GM04503 (cell line): ENCODE measurements at regions not wholly inside any gene's neighbourhood (a gene's known extent, or its start where the extent isn't known, plus 50 kb on each side); places are given as distances from the start of the nearest gene placed in this dataset.

Experiments used
- DNase-seq: peaks from one replicate; pipeline ENCODE4 v3.0.0-alpha.2; 2012; ENCODE audit warnings: low read depth

DNA sequence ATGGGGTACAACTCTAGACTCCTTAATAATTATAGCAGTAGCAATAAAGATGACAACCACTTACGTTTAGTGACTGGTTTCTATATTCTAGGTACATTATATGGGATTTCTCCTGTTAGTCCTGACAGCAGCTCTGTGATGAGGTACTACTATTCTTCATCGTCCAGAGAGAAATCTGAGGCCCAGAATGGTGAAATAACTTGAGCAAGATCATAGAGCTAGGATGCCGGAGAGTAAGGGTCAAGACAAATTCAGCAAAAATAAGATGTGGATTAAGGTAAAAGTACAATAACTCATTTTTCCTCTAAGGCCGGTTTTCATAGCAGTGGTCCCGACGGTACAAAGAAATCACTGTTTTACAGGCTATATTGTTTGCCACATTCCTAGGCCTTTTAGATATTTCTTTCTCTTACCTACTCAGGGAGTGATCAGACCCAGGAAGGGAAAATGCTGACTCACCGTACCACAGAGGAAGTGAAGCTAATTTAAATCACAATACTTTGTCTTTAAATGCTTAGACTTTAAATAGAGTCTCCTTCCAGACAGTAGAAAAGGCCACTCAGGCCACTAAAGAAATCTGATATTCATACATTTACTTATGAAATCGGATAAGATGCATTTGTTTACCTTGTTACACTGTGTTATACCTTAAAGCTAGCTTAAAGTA, 2023.0 kb upstream of the AGA start:
- no peak for DNase-seq

DNA sequence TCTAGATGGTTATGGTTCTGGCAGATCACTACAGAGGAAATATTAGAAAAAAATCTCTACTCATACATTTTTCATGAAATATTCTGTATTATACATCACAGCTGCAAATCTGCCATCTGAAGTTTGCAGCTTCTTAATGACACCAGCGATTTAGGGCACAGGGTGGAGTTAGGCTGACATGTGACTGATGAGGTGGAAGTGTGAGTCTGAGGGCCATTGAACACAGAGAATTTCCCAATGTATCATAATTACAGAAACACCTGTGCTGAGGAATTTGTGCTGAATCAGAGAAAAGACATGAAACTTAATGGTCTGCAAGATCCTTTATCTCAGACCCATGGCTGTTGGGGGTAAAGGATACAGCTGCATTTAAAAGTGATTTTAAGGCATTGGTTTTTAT, 2025.6 kb upstream of the AGA start:
- no peak for DNase-seq

GRCh38 chr4:179472164-179472563, 2029.9 kb upstream of the AGA start:
- no peak for DNase-seq

GRCh38 chr4:179478608-179479007, 2036.4 kb upstream of the AGA start:
- no peak for DNase-seq

- DNase-seq: no peak
Observed at GRCh38 chr4:179485781-179486180, 2043.5 kb upstream of the AGA start.

DNA sequence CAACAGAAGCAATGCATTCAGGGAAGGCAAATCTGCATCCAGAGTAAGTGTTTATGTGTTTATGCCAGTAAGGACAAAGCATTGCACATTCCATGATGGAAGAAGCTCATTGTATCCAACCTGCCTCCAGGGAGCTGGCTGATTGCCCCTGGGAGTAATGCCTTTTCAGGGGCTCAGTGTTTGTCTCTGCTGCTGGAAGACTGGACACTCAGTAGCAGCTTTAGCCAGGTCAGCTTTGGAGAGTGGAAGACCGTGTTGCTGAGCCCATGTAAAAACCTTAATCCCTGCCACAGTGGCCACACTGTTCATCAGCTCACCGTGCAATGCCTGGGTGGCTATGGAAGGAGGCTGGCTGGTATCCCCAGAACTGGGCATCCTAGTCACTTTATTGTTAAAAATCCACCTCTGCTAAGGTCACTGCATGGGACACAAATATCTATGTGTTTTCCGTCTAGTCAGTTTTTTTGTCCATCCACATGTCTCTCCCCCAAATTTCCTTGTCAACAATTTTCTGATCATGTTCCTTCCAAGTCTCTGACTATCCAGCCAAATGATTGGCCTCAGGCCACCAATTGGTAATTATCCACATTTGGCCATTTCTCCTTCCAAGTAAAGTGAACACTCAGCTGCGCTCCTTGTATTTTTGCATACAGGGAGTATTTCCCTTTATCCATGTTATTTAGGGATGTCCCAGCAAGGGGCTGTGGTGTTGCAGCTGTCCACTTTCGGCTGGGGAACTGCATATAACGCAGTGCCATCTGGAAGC, 2044.5 kb upstream of the AGA start:
- DNase-seq: no peak

- no peak for DNase-seq
Observed at GRCh38 chr4:179492260-179493080, 2050.2 kb upstream of the AGA start.

GRCh38 chr4:179503976-179504375, 2061.7 kb upstream of the AGA start:
- DNase-seq: no peak

GRCh38 chr4:179509489-179509888, 2067.3 kb upstream of the AGA start:
- no peak for DNase-seq

- no peak for DNase-seq
Observed at GRCh38 chr4:179521952-179522351, 2079.7 kb upstream of the AGA start.

DNA sequence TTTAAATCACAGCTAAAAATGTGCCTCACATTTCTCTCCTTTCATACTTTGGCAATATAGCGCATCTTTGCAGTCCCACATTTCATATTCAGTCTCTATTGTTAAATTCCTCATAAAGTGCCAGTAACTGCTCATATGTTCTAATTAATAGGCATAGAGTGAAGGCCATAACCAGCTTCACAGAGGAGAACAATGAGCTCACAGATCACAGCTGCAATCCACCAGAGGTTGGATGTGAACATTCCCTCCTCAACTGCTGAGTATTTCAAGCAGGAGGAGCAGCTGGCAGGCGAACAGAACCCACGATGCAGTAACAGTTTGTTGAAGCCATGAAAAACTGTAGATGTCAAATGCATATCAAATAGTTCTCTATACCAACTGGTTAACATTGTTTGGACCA, 2088.7 kb upstream of the AGA start:
- no peak for DNase-seq

DNA sequence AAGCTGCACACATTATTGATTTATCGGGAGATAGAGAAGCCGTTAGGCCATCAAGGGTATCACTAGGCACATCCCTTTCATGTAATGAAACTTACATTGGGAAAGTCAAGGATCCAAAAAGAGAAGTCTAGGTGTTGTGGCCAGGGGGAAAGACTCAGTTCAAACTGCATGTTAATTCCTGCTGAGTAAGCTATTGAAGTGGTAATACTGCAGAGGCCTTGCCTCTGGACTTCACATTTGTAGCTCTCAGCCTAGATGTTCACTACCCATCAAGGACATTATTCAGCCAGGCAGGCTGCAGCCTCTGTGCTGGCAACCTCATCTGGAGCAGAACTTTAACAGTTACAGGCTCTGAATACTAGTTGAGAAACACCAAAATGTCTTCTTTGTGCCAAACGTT, 2094.5 kb upstream of the AGA start:
- no peak for DNase-seq

DNA sequence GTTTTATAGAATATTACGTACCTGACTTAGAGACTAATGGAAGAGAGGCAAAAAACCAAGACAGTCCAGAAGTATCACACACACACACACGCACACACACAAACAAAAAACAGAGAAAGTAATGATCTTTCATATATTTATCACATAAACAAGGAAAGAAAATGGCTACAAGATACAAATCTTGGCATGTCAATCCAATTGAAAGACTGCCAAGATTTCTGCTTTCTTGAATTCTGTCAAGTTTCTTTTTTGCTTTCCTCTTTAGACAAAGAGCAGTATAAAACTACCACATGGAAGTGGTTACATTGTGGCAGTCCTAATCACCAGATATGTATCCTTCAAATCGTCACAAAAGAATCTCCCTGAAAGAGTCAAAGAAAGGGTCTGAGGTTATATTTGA, 2097.4 kb upstream of the AGA start:
- no peak for DNase-seq

GRCh38 chr4:179543771-179544170, 2101.5 kb upstream of the AGA start:
- no peak for DNase-seq

- DNase-seq: no peak
Observed at GRCh38 chr4:179544496-179544895, 2102.3 kb upstream of the AGA start.

DNA sequence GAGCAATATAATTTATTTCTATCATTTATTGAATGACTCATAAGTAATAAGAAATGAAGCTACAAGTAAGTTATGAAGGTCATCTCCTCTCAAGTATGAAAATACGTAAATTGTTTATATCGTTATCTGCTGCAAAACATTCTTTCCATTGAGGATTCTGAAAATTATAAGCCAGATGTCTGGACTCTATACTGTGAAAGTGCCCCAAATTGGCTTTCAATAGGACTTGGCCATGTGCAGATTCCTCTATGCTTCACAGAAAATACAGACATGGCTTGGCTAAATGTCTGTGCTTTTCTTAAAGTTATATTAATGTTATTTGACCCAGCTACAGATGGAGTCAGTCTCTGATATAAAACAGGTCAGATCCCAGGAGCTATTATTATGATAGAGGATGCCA, 2109.9 kb upstream of the AGA start:
- DNase-seq: no peak

- no peak for DNase-seq
Observed at GRCh38 chr4:179563741-179564140, 2121.5 kb upstream of the AGA start.

DNA sequence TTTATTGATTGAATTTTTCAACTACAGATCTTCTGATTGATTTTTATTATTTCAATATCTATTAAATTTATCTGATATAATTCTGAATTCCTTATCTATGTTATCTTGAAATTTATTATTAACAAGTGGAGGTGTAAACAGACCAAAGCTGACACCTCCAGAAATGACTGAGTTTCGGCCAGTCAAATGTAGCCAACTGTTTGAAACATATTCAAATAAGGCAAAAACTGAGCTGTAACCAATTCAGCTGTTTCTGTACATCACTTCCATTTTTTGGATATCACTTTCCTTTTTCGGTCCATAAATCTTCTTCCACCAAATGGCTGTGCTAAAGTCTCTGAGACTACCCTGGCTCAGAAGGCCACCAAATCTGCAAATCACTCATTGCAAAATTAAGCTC, 2127.3 kb upstream of the AGA start:
- DNase-seq: no peak

- no peak for DNase-seq
Observed at GRCh38 chr4:179582164-179582905, 2140.1 kb upstream of the AGA start.

GRCh38 chr4:179583221-179583620, 2141.0 kb upstream of the AGA start:
- DNase-seq: no peak

GRCh38 chr4:179584101-179584500, 2141.9 kb upstream of the AGA start:
- DNase-seq: no peak

GRCh38 chr4:179585761-179586160, 2143.5 kb upstream of the AGA start:
- DNase-seq: no peak
